Caco-2 (cell line): ENCODE measurements at regions not wholly inside any gene's neighbourhood (a gene's known extent, or its start where the extent isn't known, plus 50 kb on each side); places are given as distances from the start of the nearest gene placed in this dataset.

Source experiments
- BruUV-seq: library from RNA; stranded (reverse); fragments of 400-500 nt; replicated peaks from 2 replicates; lab custom pipeline; 2021; lab: Mats Ljungman, UMichigan
- CTCF ChIA-PET: fragments of 300-600 bp; sonication (Branson Sonifier 250); formaldehyde crosslinking; loops from one replicate; lab custom pipeline; 2022; ENCODE audit warnings: antibody characterized with exemption; lab: Charles Lee
- POLR2A ChIA-PET: fragments of 300-600 bp; sonication (Branson Sonifier 250); formaldehyde crosslinking; loops from one replicate; lab custom pipeline; 2022; ENCODE audit warnings: antibody characterized with exemption; lab: Charles Lee
- DNase-seq, 2 experiments: peaks; one replicate each; pipeline versions ENCODE4 v3.0.0 to v3.0.0-alpha.2; 2020 to 2022
- H3K27me3 ChIP-seq: replicated peaks from 2 replicates; pipeline ENCODE4 v1.6.0; 2011; ENCODE audit warnings: low read length; ENCODE audit not compliant: control insufficient read depth, insufficient read depth
- H3K36me3 ChIP-seq: 2 replicates; pipeline ENCODE4 v1.5.1; 2011; ENCODE audit warnings: low read length; ENCODE audit not compliant: control insufficient read depth, insufficient read depth
- H3K4me1 ChIP-seq: fragments of 250-450 bp; sonication (Bioruptor Pico); 2 replicates; pipeline ENCODE4 v1.5.1; 2020; ENCODE audit warnings: mild to moderate bottlenecking
- H3K4me3 ChIP-seq: 2 replicates; pipeline ENCODE4 v1.5.1; 2011; ENCODE audit warnings: low read depth, mild to moderate bottlenecking, control low read depth, low read length
- H3K9me3 ChIP-seq: fragments of 250-450 bp; sonication (Bioruptor Pico); 2 replicates; pipeline ENCODE4 v1.5.1; 2020; ENCODE audit warnings: mild to moderate bottlenecking, moderate library complexity
- H3K27ac Mint-ChIP-seq: one replicate; pipeline ENCODE4 v1.8.0; 2022; ENCODE audit warnings: mixed read lengths; ENCODE audit not compliant: unreplicated experiment
- H3K27me3 Mint-ChIP-seq: one replicate; pipeline ENCODE4 v1.8.0; 2022; ENCODE audit warnings: mixed read lengths; ENCODE audit not compliant: insufficient read depth, unreplicated experiment
- H3K36me3 Mint-ChIP-seq: one replicate; pipeline ENCODE4 v1.8.0; 2022; ENCODE audit warnings: mild to moderate bottlenecking, mixed read lengths; ENCODE audit not compliant: insufficient read depth, unreplicated experiment
- H3K4me1 Mint-ChIP-seq: one replicate; pipeline ENCODE4 v1.8.0; 2022; ENCODE audit warnings: low read depth, mixed read lengths; ENCODE audit not compliant: unreplicated experiment
- H3K4me3 Mint-ChIP-seq: one replicate; pipeline ENCODE4 v1.8.0; 2022; ENCODE audit warnings: mild to moderate bottlenecking, moderate library complexity, mixed read lengths; ENCODE audit not compliant: unreplicated experiment
- H3K9me3 Mint-ChIP-seq: one replicate; pipeline ENCODE4 v1.8.0; 2022; ENCODE audit warnings: mixed read lengths; ENCODE audit not compliant: unreplicated experiment
- CTCF ChIP-seq, 2 experiments: fragments of 200-600 bp in 1 of 2; IDR thresholded peaks; 1 replicate in 1 of 2; 2 replicates in 1 of 2; pipeline versions ENCODE4 v1.5.1 to v1.8.0; 2011 to 2022; ENCODE audit warnings: antibody characterized with exemption in 1 of 2, control low read depth in 1 of 2, inconsistent platforms in 1 of 2, low read depth in 1 of 2, low read length in 1 of 2, mild to moderate bottlenecking in 1 of 2, moderate library complexity in 1 of 2; ENCODE audit not compliant: insufficient read depth in 1 of 2, severe bottlenecking in 1 of 2, unreplicated experiment in 1 of 2
- intact Hi-C: fragments of 100-400 bp; cut with micrococcal nuclease; formaldehyde crosslinking; loops from one replicate; pipeline ENCODE4 v1.10.0; 2022; ENCODE audit not compliant: unreplicated experiment

- ChIA-PET CTCF (no interaction called here), POLR2A (no interaction called here)
- BruUV-seq = no TSS peak
- no peaks in the 10 kb centered on the region for H3K9me3 ChIP-seq
- TF ChIP-seq CTCF (IDR thresholded peaks at IDR 0.05; ENCODE audit: insufficient read depth in 1 of 2, low read depth in 1 of 2, low read length in 1 of 2, severe bottlenecking in 1 of 2, unreplicated experiment in 1 of 2) = no peak
- no peak for DNase-seq
- intact Hi-C loops = no loop called here
- no peaks in the 10 kb centered on the region for H3K4me1 ChIP-seq
- Mint-ChIP-seq H3K4me3 (no peak overlapping the region), H3K27me3 (no peaks in the 10 kb centered on the region), H3K36me3 (no peaks in the 10 kb centered on the region), H3K4me1 (no peaks in the 10 kb centered on the region), H3K9me3 (no peaks in the 10 kb centered on the region), H3K27ac (no peak overlapping the region)
- H3K36me3 ChIP-seq = no peaks in the 10 kb centered on the region
- H3K4me3 ChIP-seq = no peak overlapping the region
- H3K27me3 ChIP-seq = no peaks in the 10 kb centered on the region
Observed at GRCh38 chr2:58612973-58613372, 371.8 kb upstream of the FANCL start.

- H3K36me3 ChIP-seq = no peaks in the 10 kb centered on the region
- Mint-ChIP-seq H3K9me3 (no peaks in the 10 kb centered on the region), H3K27ac (no peak overlapping the region), H3K36me3 (no peaks in the 10 kb centered on the region), H3K27me3 (peaks cover 5% of the 10 kb centered on the region), H3K4me3 (no peak overlapping the region), H3K4me1 (no peaks in the 10 kb centered on the region)
- no peaks in the 10 kb centered on the region for H3K9me3 ChIP-seq
- no peaks in the 10 kb centered on the region for H3K27me3 ChIP-seq
- CTCF ChIA-PET = no interaction called here
- POLR2A ChIA-PET = no interaction called here
- TF ChIP-seq CTCF (IDR thresholded peaks at IDR 0.05; ENCODE audit: insufficient read depth in 1 of 2, low read depth in 1 of 2, low read length in 1 of 2, severe bottlenecking in 1 of 2, unreplicated experiment in 1 of 2) = no peak
- no peak for DNase-seq
- no peak overlapping the region for H3K4me3 ChIP-seq
- no peaks in the 10 kb centered on the region for H3K4me1 ChIP-seq
- intact Hi-C loops = no loop called here
- no TSS peak for BruUV-seq
Observed at GRCh38 chr2:58609326-58609725, 368.2 kb upstream of the FANCL start.

GRCh38 chr2:58608146-58608545, 367.0 kb upstream of the FANCL start:
- H3K36me3 Mint-ChIP-seq = no peaks in the 10 kb centered on the region
- no peaks in the 10 kb centered on the region for H3K27me3 ChIP-seq
- ChIA-PET CTCF (no interaction called here), POLR2A (no interaction called here)
- no peak overlapping the region for H3K4me3 ChIP-seq
- peaks cover 5% of the 10 kb centered on the region for H3K27me3 Mint-ChIP-seq
- H3K4me1 Mint-ChIP-seq = no peaks in the 10 kb centered on the region
- no peak for TF ChIP-seq CTCF (IDR thresholded peaks at IDR 0.05; ENCODE audit: insufficient read depth in 1 of 2, low read depth in 1 of 2, low read length in 1 of 2, severe bottlenecking in 1 of 2, unreplicated experiment in 1 of 2)
- no TSS peak for BruUV-seq
- H3K4me3 Mint-ChIP-seq = no peak overlapping the region
- intact Hi-C loops = no loop called here
- H3K27ac Mint-ChIP-seq = no peak overlapping the region
- no peaks in the 10 kb centered on the region for H3K9me3 Mint-ChIP-seq
- no peak for DNase-seq
- no peaks in the 10 kb centered on the region for H3K4me1 ChIP-seq
- no peaks in the 10 kb centered on the region for H3K36me3 ChIP-seq
- no peaks in the 10 kb centered on the region for H3K9me3 ChIP-seq
